ENCODE measurements at regions not wholly inside any gene's neighbourhood (a gene's known extent, or its start where the extent isn't known, plus 50 kb on each side); places are given as distances from the start of the nearest gene placed in this dataset.
"Not testable (repeated sequence)": the region's sequence is repeated elsewhere in the genome, so short reads cannot be mapped to it uniquely, and the experiment has no call there.

DNA sequence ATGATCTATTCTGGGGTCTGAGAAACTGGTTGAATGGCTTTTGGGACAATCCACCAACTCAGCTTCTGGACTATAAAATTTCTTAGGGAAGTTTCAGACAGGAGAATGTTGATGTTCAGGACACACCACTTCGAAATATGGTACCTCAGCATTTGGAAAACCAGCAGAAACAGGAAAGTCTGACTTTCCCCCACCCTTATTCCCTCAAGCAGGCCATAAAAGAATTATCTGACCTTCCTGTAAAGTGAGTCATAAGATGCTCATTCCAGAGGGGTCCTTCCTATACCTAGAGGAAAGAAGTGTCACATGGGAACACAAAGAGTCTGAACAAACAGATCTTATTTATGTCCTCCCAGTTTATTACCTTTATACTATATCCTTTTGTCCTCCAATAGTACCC is 415.0 kb downstream of the CPS1 start:
- DNase-seq (no peak), ATAC-seq (no peak)
- ChIA-PET POLR2A (no interaction called here), CTCF (no interaction called here)
- Mint-ChIP-seq H3K27ac (no peak overlapping the region), H3K36me3 (ENCODE audit: low read depth) (no peaks in the 10 kb centered on the region), H3K27me3 (ENCODE audit: low read depth) (no peaks in the 10 kb centered on the region), H3K4me3 (no peak overlapping the region), H3K9me3 (ENCODE audit: insufficient read depth) (no peaks in the 10 kb centered on the region), H3K4me1 (ENCODE audit: low read depth) (no peaks in the 10 kb centered on the region)

GRCh38 chr2:210986806-210987205 is 430.4 kb downstream of the CPS1 start:
- H3K27me3 Mint-ChIP-seq (ENCODE audit: low read depth); H3K4me1 Mint-ChIP-seq (ENCODE audit: low read depth); CTCF ChIA-PET; H3K27ac Mint-ChIP-seq; H3K36me3 Mint-ChIP-seq (ENCODE audit: low read depth); H3K4me3 Mint-ChIP-seq; H3K9me3 Mint-ChIP-seq (ENCODE audit: insufficient read depth); DNase-seq; ATAC-seq; POLR2A ChIA-PET: not testable (repeated sequence)

- no peak overlapping the region for H3K27ac Mint-ChIP-seq
- CTCF ChIA-PET, result no interaction called here
- peaks cover 4% of the 10 kb centered on the region for H3K9me3 Mint-ChIP-seq (ENCODE audit: insufficient read depth)
- H3K36me3 Mint-ChIP-seq (ENCODE audit: low read depth), result no peaks in the 10 kb centered on the region
- DNase-seq, result no peak
- ATAC-seq, result no peak
- no peaks in the 10 kb centered on the region for H3K27me3 Mint-ChIP-seq (ENCODE audit: low read depth)
- H3K4me3 Mint-ChIP-seq, result no peak overlapping the region
- no peaks in the 10 kb centered on the region for H3K4me1 Mint-ChIP-seq (ENCODE audit: low read depth)
- POLR2A ChIA-PET, result no interaction called here
These were observed 434.7 kb downstream of the CPS1 start for GRCh38 chr2:210991107-210991506.

DNA sequence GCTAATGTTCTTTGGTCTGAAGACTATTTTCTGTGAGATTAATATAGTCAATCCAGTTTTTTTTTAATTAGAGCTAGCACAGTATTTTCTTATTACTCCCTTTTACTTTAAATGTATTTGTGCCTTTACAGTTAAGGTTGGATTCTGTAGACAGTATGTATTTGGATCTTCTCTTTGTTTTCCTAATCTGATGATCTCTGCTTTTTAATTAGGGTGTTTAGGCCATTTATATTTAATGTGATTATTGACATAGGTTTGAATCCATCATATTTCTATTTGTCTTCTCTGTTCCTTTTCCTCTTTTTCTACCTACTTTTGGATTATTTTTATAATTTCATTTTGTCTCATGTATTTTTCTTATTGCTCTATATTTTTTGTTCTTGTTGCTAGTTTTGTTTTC is 437.7 kb downstream of the CPS1 start:
- H3K27me3 Mint-ChIP-seq (ENCODE audit: low read depth), result no peaks in the 10 kb centered on the region
- H3K4me1 Mint-ChIP-seq (ENCODE audit: low read depth), result no peaks in the 10 kb centered on the region
- H3K36me3 Mint-ChIP-seq (ENCODE audit: low read depth), result no peaks in the 10 kb centered on the region
- H3K27ac Mint-ChIP-seq, result no peak overlapping the region
- H3K9me3 Mint-ChIP-seq (ENCODE audit: insufficient read depth), result peaks cover 4% of the 10 kb centered on the region
- H3K4me3 Mint-ChIP-seq, result no peak overlapping the region
- ChIA-PET POLR2A (no interaction called here), CTCF (no interaction called here)
- ATAC-seq, result no peak
- DNase-seq, result no peak

GRCh38 chr2:210997373-210997772 is 441.0 kb downstream of the CPS1 start:
- POLR2A ChIA-PET, result no interaction called here
- CTCF ChIA-PET, result no interaction called here
- ATAC-seq, result no peak
- no peak for DNase-seq
- Mint-ChIP-seq H3K27me3 (ENCODE audit: low read depth) (no peaks in the 10 kb centered on the region), H3K36me3 (ENCODE audit: low read depth) (no peaks in the 10 kb centered on the region), H3K9me3 (ENCODE audit: insufficient read depth) (peaks cover 4% of the 10 kb centered on the region), H3K27ac (no peak overlapping the region), H3K4me3 (no peak overlapping the region), H3K4me1 (ENCODE audit: low read depth) (no peaks in the 10 kb centered on the region)

DNA sequence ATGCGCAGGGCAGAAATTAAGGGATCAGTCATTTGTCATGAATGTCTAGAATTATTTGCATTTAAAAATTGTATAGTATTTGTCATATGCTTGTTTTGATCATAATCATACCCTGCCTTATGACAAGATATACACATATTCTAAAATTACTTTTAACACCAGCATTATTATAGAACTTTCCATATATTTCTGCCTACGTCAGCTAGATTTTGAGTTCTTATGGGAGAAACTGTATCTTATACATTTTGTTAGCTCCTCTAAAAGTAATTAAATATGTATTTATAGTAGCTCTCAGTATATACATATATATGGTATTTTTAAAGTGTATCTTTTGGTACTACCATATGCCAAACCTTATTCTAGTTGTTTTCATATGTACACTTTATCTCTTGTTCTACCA is 441.9 kb downstream of the CPS1 start:
- H3K9me3 Mint-ChIP-seq (ENCODE audit: insufficient read depth), result peaks cover 4% of the 10 kb centered on the region
- DNase-seq (no peak), ATAC-seq (no peak)
- no peaks in the 10 kb centered on the region for H3K36me3 Mint-ChIP-seq (ENCODE audit: low read depth)
- CTCF ChIA-PET, result no interaction called here
- H3K4me1 Mint-ChIP-seq (ENCODE audit: low read depth), result no peaks in the 10 kb centered on the region
- no peak overlapping the region for H3K4me3 Mint-ChIP-seq
- POLR2A ChIA-PET, result no interaction called here
- no peaks in the 10 kb centered on the region for H3K27me3 Mint-ChIP-seq (ENCODE audit: low read depth)
- H3K27ac Mint-ChIP-seq, result no peak overlapping the region

- no peaks in the 10 kb centered on the region for H3K9me3 Mint-ChIP-seq (ENCODE audit: insufficient read depth)
- ChIA-PET POLR2A (no interaction called here), CTCF (no interaction called here)
- ATAC-seq, result no peak
- no peak overlapping the region for H3K27ac Mint-ChIP-seq
- H3K4me1 Mint-ChIP-seq (ENCODE audit: low read depth), result no peaks in the 10 kb centered on the region
- DNase-seq, result no peak
- H3K27me3 Mint-ChIP-seq (ENCODE audit: low read depth), result no peaks in the 10 kb centered on the region
- no peaks in the 10 kb centered on the region for H3K36me3 Mint-ChIP-seq (ENCODE audit: low read depth)
- no peak overlapping the region for H3K4me3 Mint-ChIP-seq
These were observed 458.0 kb downstream of the CPS1 start for GRCh38 chr2:211014376-211014775.

GRCh38 chr2:211014906-211015305 is 458.5 kb downstream of the CPS1 start:
- H3K36me3 Mint-ChIP-seq (ENCODE audit: low read depth), result no peaks in the 10 kb centered on the region
- no peak overlapping the region for H3K4me3 Mint-ChIP-seq
- no peaks in the 10 kb centered on the region for H3K27me3 Mint-ChIP-seq (ENCODE audit: low read depth)
- no peaks in the 10 kb centered on the region for H3K4me1 Mint-ChIP-seq (ENCODE audit: low read depth)
- POLR2A ChIA-PET, result no interaction called here
- H3K27ac Mint-ChIP-seq, result no peak overlapping the region
- H3K9me3 Mint-ChIP-seq (ENCODE audit: insufficient read depth), result no peaks in the 10 kb centered on the region
- CTCF ChIA-PET, result no interaction called here
- no peak for DNase-seq
- no peak for ATAC-seq

DNA sequence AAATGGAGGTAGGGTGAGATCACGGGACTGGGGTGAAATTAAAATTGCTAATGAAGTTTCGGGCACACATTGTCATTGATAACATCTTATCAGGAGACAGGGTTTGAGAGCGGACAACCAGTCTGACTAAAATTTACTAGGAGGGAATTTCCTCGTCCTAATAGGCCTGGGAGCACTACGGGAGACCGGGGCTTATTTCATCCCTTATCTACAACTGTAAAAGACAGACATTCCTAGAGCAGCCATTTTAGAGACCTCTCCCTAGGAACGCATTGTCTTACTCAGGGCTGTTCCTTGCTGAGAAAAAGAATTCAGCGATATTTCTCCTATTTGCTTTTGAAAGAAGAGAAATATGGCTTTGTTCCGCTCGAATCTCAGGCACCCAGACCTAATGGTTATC is 468.7 kb downstream of the CPS1 start:
- H3K27ac Mint-ChIP-seq; ATAC-seq; H3K36me3 Mint-ChIP-seq (ENCODE audit: low read depth); DNase-seq; CTCF ChIA-PET; POLR2A ChIA-PET; H3K4me1 Mint-ChIP-seq (ENCODE audit: low read depth); H3K4me3 Mint-ChIP-seq; H3K9me3 Mint-ChIP-seq (ENCODE audit: insufficient read depth); H3K27me3 Mint-ChIP-seq (ENCODE audit: low read depth): not testable (repeated sequence)

DNA sequence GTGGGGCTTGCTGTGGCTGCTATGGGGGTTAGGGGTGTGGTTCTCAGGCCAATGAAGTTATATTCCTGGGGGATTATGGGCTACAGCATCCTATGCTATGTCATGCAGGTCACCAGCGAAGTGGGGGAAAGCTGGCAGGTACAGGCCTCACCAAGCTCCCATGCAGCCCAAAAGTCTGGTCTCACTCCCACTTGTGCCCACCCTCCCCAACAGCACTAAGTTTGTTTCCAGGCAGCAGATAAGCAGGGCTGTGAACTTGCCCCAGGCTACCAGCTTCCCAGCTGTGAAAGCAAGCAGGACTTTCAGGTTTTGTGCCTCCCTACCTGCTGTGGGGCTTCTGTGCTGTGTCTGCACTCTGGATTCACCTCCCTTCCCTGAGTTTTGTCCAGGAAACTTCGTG is 469.7 kb downstream of the CPS1 start:
- no peaks in the 10 kb centered on the region for H3K36me3 Mint-ChIP-seq (ENCODE audit: low read depth)
- CTCF ChIA-PET, result no interaction called here
- peaks cover 9% of the 10 kb centered on the region for H3K9me3 Mint-ChIP-seq (ENCODE audit: insufficient read depth)
- H3K27ac Mint-ChIP-seq, result no peak overlapping the region
- DNase-seq (no peak), ATAC-seq (no peak)
- H3K4me3 Mint-ChIP-seq, result no peak overlapping the region
- H3K27me3 Mint-ChIP-seq (ENCODE audit: low read depth), result no peaks in the 10 kb centered on the region
- POLR2A ChIA-PET, result no interaction called here
- no peaks in the 10 kb centered on the region for H3K4me1 Mint-ChIP-seq (ENCODE audit: low read depth)

DNA sequence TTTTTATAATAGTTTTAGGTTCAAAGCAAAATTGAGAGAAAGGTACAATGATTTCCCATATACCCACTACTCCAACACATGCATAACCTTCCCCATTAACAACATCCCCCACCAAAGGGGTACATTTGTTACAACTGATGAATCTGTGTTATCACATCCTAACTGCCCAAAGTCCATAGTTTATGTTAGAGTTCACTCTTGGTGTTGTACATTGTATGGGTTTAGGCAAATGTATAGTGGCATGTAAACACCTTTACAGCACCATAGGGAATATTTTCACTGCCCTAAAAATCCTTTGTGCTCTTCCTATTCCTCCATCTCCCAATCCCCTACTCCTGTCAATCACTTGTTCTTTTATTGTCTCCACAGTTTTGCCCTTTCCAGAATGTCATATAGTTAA is 471.6 kb downstream of the CPS1 start:
- Mint-ChIP-seq H3K27ac (no peak overlapping the region), H3K4me3 (no peak overlapping the region), H3K4me1 (ENCODE audit: low read depth) (no peaks in the 10 kb centered on the region), H3K27me3 (ENCODE audit: low read depth) (no peaks in the 10 kb centered on the region), H3K36me3 (ENCODE audit: low read depth) (no peaks in the 10 kb centered on the region), H3K9me3 (ENCODE audit: insufficient read depth) (peaks cover 9% of the 10 kb centered on the region)
- no peak for ATAC-seq
- DNase-seq, result no peak
- ChIA-PET POLR2A (no interaction called here), CTCF (no interaction called here)

DNA sequence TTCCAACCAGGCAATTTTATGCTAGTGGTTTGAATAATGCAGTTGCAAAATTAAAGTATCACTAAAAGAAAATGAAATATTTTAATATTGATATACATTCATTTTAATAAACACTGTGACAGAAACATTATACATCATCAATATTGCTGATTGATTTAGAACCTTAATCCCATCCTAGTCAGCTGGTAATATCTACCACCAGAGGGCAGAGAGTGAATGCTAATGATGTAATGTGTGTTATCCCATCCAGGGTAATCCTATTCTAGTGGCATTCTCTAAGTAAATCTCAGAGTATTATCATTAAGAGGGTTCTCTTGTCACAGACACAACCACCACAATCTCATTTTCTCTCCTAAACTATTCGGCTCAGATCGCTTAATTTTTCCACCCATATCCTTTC is 477.4 kb downstream of the CPS1 start:
- H3K27me3 Mint-ChIP-seq (ENCODE audit: low read depth), result no peaks in the 10 kb centered on the region
- H3K27ac Mint-ChIP-seq, result no peak overlapping the region
- no peak overlapping the region for H3K4me3 Mint-ChIP-seq
- H3K36me3 Mint-ChIP-seq (ENCODE audit: low read depth), result no peaks in the 10 kb centered on the region
- no peaks in the 10 kb centered on the region for H3K4me1 Mint-ChIP-seq (ENCODE audit: low read depth)
- DNase-seq (no peak), ATAC-seq (no peak)
- ChIA-PET POLR2A (no interaction called here), CTCF (no interaction called here)
- no peaks in the 10 kb centered on the region for H3K9me3 Mint-ChIP-seq (ENCODE audit: insufficient read depth)

DNA sequence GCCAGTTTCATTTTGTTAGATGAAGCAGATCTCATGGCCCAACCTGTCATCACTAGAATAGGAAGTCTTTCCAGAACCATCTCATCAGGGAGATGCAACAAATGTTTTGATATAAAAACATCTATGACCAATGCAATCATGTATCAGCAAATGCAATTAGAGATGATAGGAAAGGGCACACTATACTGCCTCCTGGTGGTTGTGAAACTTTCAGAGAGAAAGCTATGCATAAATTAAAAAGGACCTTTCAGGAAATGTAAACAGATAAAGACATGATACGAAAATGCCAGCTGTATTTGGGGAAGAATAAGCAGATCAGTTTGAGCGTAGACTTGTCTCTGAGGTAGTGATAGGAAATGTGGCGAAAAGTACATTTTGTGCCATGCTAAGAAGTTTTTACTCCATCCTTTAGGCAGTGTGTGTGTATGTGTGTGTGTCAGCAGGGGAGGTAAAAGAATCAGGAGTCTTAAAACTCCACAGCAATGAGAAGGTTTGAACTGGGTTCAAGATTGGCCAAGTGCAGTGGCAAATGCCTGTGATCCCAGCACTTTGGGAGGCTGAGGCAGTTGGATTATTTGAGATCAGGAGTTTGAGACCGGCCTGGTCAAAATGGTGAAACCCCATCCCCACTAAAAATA is 479.3 kb downstream of the CPS1 start:
- ChIA-PET CTCF (interaction anchor here (0.6 to 1.0 kb wide), 2 partner anchors 11 to 532 kb away, joined by 3 read pairs; no protein-coding TSS in a partner anchor), POLR2A (no interaction called here)
- H3K9me3 Mint-ChIP-seq (ENCODE audit: insufficient read depth), result no peaks in the 10 kb centered on the region
- H3K4me1 Mint-ChIP-seq (ENCODE audit: low read depth), result no peaks in the 10 kb centered on the region
- no peaks in the 10 kb centered on the region for H3K36me3 Mint-ChIP-seq (ENCODE audit: low read depth)
- H3K27me3 Mint-ChIP-seq (ENCODE audit: low read depth), result no peaks in the 10 kb centered on the region
- no peak for DNase-seq
- no peak overlapping the region for H3K4me3 Mint-ChIP-seq
- H3K27ac Mint-ChIP-seq, result no peak overlapping the region
- ATAC-seq, result no peak
